ENCODE measurements at regions not wholly inside any gene's neighbourhood (a gene's known extent, or its start where the extent isn't known, plus 50 kb on each side); places are given as distances from the start of the nearest gene placed in this dataset.

GRCh38 chr2:193868132-193868531 is 1673.4 kb upstream of the TMEFF2 start:
- Histone ChIP-seq H3K79me2 (no peaks in the 10 kb centered on the region), H3K27ac (no peak overlapping the region), H3K4me1 (ENCODE audit: insufficient read depth) (no peaks in the 10 kb centered on the region), H3K4me3 (no peak overlapping the region), H3K27me3 (no peaks in the 10 kb centered on the region), H3K9me3 (ENCODE audit: low read depth) (no peaks in the 10 kb centered on the region), H3K9me2 (replicated peaks; ENCODE audit: insufficient read depth) (no peaks in the 10 kb centered on the region), H2AFZ (no peak overlapping the region), H4K20me1 (ENCODE audit: insufficient read depth, poor library complexity, severe bottlenecking) (no peaks in the 10 kb centered on the region), H3K36me3 (replicated peaks; ENCODE audit: insufficient read depth, low read depth) (no peaks in the 10 kb centered on the region), H3K4me2 (no peak overlapping the region)
- TF ChIP-seq EZH2 (IDR thresholded peaks at IDR 0.05; ENCODE audit: borderline replicate concordance) = no peak
- TF ChIP-seq EZH2phosphoT487 (IDR thresholded peaks at IDR 0.05; ENCODE audit: low read depth, severe bottlenecking, unreplicated experiment) = no peak
- TF ChIP-seq CTCF (IDR thresholded peaks at IDR 0.05; ENCODE audit: poor library complexity) = no peak
- no peak for DNase-seq (ENCODE audit: low spot score)
- WGBS (ENCODE audit: low lambda C conversion rate, missing lambda C conversion rate) = 96% methylated on average over 5 of the region's 5 CpGs

GRCh38 chr2:193867454-193867853 is 1672.7 kb upstream of the TMEFF2 start:
- WGBS (ENCODE audit: low lambda C conversion rate, missing lambda C conversion rate) = 97% methylated on average over 11 of the region's 11 CpGs
- Histone ChIP-seq H3K79me2 (no peaks in the 10 kb centered on the region), H3K4me3 (no peak overlapping the region), H3K9me3 (ENCODE audit: low read depth) (no peaks in the 10 kb centered on the region), H3K9me2 (replicated peaks; ENCODE audit: insufficient read depth) (no peaks in the 10 kb centered on the region), H3K27ac (no peak overlapping the region), H3K4me2 (no peak overlapping the region), H3K36me3 (replicated peaks; ENCODE audit: insufficient read depth, low read depth) (no peaks in the 10 kb centered on the region), H4K20me1 (ENCODE audit: insufficient read depth, poor library complexity, severe bottlenecking) (no peaks in the 10 kb centered on the region), H3K27me3 (no peaks in the 10 kb centered on the region), H2AFZ (no peak overlapping the region), H3K4me1 (ENCODE audit: insufficient read depth) (no peaks in the 10 kb centered on the region)
- DNase-seq (ENCODE audit: low spot score) = no peak
- no peak for TF ChIP-seq EZH2 (IDR thresholded peaks at IDR 0.05; ENCODE audit: borderline replicate concordance)
- no peak for TF ChIP-seq CTCF (IDR thresholded peaks at IDR 0.05; ENCODE audit: poor library complexity)
- TF ChIP-seq EZH2phosphoT487 (IDR thresholded peaks at IDR 0.05; ENCODE audit: low read depth, severe bottlenecking, unreplicated experiment) = no peak

- Histone ChIP-seq H3K9me3 (ENCODE audit: low read depth) (no peaks in the 10 kb centered on the region), H3K9me2 (replicated peaks; ENCODE audit: insufficient read depth) (no peaks in the 10 kb centered on the region), H3K4me3 (no peak overlapping the region), H3K36me3 (replicated peaks; ENCODE audit: insufficient read depth, low read depth) (no peaks in the 10 kb centered on the region), H2AFZ (no peak overlapping the region), H3K27ac (no peak overlapping the region), H3K27me3 (no peaks in the 10 kb centered on the region), H3K4me2 (no peak overlapping the region), H3K4me1 (ENCODE audit: insufficient read depth) (no peaks in the 10 kb centered on the region), H3K79me2 (no peaks in the 10 kb centered on the region), H4K20me1 (ENCODE audit: insufficient read depth, poor library complexity, severe bottlenecking) (no peaks in the 10 kb centered on the region)
- TF ChIP-seq EZH2 (IDR thresholded peaks at IDR 0.05; ENCODE audit: borderline replicate concordance) (no peak), EZH2phosphoT487 (IDR thresholded peaks at IDR 0.05; ENCODE audit: low read depth, severe bottlenecking, unreplicated experiment) (no peak), CTCF (IDR thresholded peaks at IDR 0.05; ENCODE audit: poor library complexity) (no peak)
- DNase-seq (ENCODE audit: low spot score) = no peak
These were observed 1666.8 kb upstream of the TMEFF2 start for GRCh38 chr2:193861557-193861956.

GRCh38 chr2:193847991-193848390 is 1653.3 kb upstream of the TMEFF2 start:
- H3K4me1 ChIP-seq (ENCODE audit: insufficient read depth) = no peaks in the 10 kb centered on the region
- H2AFZ ChIP-seq = no peak overlapping the region
- H3K79me2 ChIP-seq = no peaks in the 10 kb centered on the region
- no peaks in the 10 kb centered on the region for H4K20me1 ChIP-seq (ENCODE audit: insufficient read depth, poor library complexity, severe bottlenecking)
- H3K9me2 ChIP-seq (replicated peaks; ENCODE audit: insufficient read depth) = peaks cover 3% of the 10 kb centered on the region
- H3K36me3 ChIP-seq (replicated peaks; ENCODE audit: insufficient read depth, low read depth) = no peaks in the 10 kb centered on the region
- no peaks in the 10 kb centered on the region for H3K27me3 ChIP-seq
- H3K4me2 ChIP-seq = no peak overlapping the region
- no peak for TF ChIP-seq CTCF (IDR thresholded peaks at IDR 0.05; ENCODE audit: poor library complexity)
- TF ChIP-seq EZH2 (IDR thresholded peaks at IDR 0.05; ENCODE audit: borderline replicate concordance) = no peak
- no peak for TF ChIP-seq EZH2phosphoT487 (IDR thresholded peaks at IDR 0.05; ENCODE audit: low read depth, severe bottlenecking, unreplicated experiment)
- no peaks in the 10 kb centered on the region for H3K9me3 ChIP-seq (ENCODE audit: low read depth)
- no peak overlapping the region for H3K4me3 ChIP-seq
- H3K27ac ChIP-seq = no peak overlapping the region
- peak; percentile 2 for DNase-seq (ENCODE audit: low spot score)
- WGBS (ENCODE audit: low lambda C conversion rate, missing lambda C conversion rate) = 92% methylated on average over 6 of the region's 6 CpGs

Data from hepatocyte (in vitro differentiated cells).